Progenitor cell of endocrine pancreas (in vitro differentiated cells): ENCODE measurements at regions not wholly inside any gene's neighbourhood (a gene's known extent, or its start where the extent isn't known, plus 50 kb on each side); places are given as distances from the start of the nearest gene placed in this dataset.
"Not testable (repeated sequence)": the region's sequence is repeated elsewhere in the genome, so short reads cannot be mapped to it uniquely, and the experiment has no call there.

Experiments
- DNase-seq: peaks from one replicate; pipeline ENCODE4 v3.0.0; 2021; ENCODE audit warnings: low spot score; ENCODE audit not compliant: unreplicated experiment
- H3K27ac Mint-ChIP-seq: 2 replicates; pipeline ENCODE4 v1.8.0; 2021; ENCODE audit warnings: mild to moderate bottlenecking, moderate library complexity, mixed read lengths
- H3K27me3 Mint-ChIP-seq: 2 replicates; pipeline ENCODE4 v1.8.0; 2021; ENCODE audit warnings: mixed read lengths
- H3K36me3 Mint-ChIP-seq: 2 replicates; pipeline ENCODE4 v1.8.0; 2022; ENCODE audit warnings: mixed read lengths; ENCODE audit not compliant: insufficient read depth
- H3K4me1 Mint-ChIP-seq: 2 replicates; pipeline ENCODE4 v1.8.0; 2021; ENCODE audit warnings: low read depth, mixed read lengths
- H3K4me3 Mint-ChIP-seq: 2 replicates; pipeline ENCODE4 v1.8.0; 2021; ENCODE audit warnings: low read depth, mild to moderate bottlenecking, moderate library complexity, mixed read lengths
- H3K9me3 Mint-ChIP-seq: 2 replicates; pipeline ENCODE4 v1.8.0; 2021; ENCODE audit warnings: low read depth, mixed read lengths
- CTCF ChIP-seq: fragments of 200-600 bp; sonication (generic); IDR thresholded peaks from one replicate; pipeline ENCODE4 v1.5.0; 2021; ENCODE audit warnings: antibody characterized with exemption, mild to moderate bottlenecking; ENCODE audit not compliant: unreplicated experiment

DNA sequence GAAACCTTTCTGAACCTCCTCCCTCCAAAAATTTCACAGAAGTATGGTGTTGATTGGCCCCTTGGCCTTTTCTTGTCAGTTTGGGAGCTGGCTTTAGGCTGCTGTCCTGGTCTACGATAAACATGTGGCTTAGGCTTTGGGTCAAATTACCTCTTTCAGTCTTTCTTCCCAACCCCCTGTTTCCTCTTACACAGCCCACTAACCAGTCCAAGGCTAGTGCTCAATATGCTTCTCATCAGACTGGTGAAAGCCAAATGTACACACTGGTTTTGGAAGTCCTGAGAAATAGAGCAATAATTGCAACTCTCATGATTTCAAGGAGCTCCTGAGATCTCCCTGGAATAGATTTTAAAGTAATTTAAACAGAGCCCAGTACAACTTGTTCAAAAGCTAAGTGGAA is 933.7 kb upstream of the GJE1 start:
- no peaks in the 10 kb centered on the region for H3K27me3 Mint-ChIP-seq

DNA sequence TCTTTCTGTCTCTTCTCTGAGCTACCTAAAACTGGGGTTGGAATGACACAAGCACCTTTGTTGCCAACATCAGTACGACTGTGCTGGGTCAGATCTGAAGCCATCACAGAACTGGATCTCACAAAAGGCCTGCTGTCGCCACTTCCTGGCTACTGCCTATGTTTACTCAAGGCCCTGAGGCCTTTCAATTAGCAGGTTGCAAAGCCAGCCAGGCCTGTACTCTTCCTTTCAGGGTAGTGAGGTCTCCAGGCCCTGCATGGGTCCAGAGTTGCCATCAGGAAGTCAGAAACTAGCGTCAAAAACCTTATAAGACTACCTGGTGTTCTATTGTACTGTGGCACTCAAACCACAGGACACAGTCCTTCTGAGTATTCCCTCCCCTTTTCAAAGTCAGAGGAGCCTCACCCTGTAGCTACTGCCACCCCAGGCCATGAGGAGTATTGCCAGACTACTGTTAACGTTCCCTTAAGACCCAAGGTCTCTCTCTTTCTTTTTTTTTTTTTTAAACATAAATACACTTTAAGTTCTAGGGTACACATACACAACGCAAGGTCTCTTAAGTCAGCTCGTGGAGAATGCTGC is 937.4 kb upstream of the GJE1 start:
- TF ChIP-seq CTCF: no peak
- Mint-ChIP-seq H3K4me3 (no peak overlapping the region), H3K27ac (no peak overlapping the region), H3K36me3 (no peaks in the 10 kb centered on the region), H3K27me3 (no peaks in the 10 kb centered on the region), H3K9me3 (peaks cover 16% of the 10 kb centered on the region), H3K4me1 (no peaks in the 10 kb centered on the region)
- DNase-seq: no peak

More for the DNA sequence above, 933.7 kb upstream of the GJE1 start:
- no peaks in the 10 kb centered on the region for H3K9me3 Mint-ChIP-seq
- no peak for DNase-seq
- H3K4me1 Mint-ChIP-seq: no peaks in the 10 kb centered on the region
- TF ChIP-seq CTCF: no peak
- no peaks in the 10 kb centered on the region for H3K36me3 Mint-ChIP-seq
- no peak overlapping the region for H3K4me3 Mint-ChIP-seq
- H3K27ac Mint-ChIP-seq: no peak overlapping the region

GRCh38 chr6:141183368-141183767 is 949.4 kb upstream of the GJE1 start:
- no peak overlapping the region for H3K4me3 Mint-ChIP-seq
- peaks cover 18% of the 10 kb centered on the region for H3K9me3 Mint-ChIP-seq
- H3K27me3 Mint-ChIP-seq: no peaks in the 10 kb centered on the region
- no peak for TF ChIP-seq CTCF
- no peak for DNase-seq
- H3K36me3 Mint-ChIP-seq: no peaks in the 10 kb centered on the region
- no peak overlapping the region for H3K27ac Mint-ChIP-seq
- no peaks in the 10 kb centered on the region for H3K4me1 Mint-ChIP-seq

- not testable (repeated sequence) for H3K4me1 Mint-ChIP-seq, H3K36me3 Mint-ChIP-seq, H3K27me3 Mint-ChIP-seq, H3K27ac Mint-ChIP-seq, H3K4me3 Mint-ChIP-seq, H3K9me3 Mint-ChIP-seq, DNase-seq
These were observed 957.3 kb upstream of the GJE1 start for GRCh38 chr6:141175458-141175857.

DNA sequence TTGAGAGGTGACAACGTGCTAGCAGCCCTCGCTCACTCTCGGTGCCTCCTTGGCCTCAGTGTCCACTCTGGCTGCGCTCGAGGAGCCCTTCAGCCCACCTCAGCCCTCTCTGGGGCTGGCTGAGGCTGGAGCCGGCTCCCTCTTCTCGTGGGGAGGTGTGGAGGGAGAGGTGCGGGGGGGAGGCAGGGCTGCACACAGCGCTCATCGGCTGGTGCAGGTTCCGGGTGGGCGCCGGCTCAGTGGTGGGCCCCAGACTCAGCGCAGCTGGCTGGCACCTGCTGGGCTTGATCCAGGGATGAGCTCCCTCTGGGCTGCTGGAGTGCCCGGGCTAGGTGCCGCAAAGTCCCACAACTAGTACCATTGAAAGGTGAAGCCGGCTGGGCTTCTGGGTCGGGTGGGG is 957.8 kb upstream of the GJE1 start:
- TF ChIP-seq CTCF: no peak
- Mint-ChIP-seq H3K27me3 (no peaks in the 10 kb centered on the region), H3K27ac (no peak overlapping the region), H3K4me3 (no peak overlapping the region), H3K9me3 (peaks cover 2% of the 10 kb centered on the region), H3K36me3 (no peaks in the 10 kb centered on the region), H3K4me1 (no peaks in the 10 kb centered on the region)
- DNase-seq: no peak

GRCh38 chr6:141173529-141173928 is 959.2 kb upstream of the GJE1 start:
- Mint-ChIP-seq H3K4me3 (no peak overlapping the region), H3K27me3 (no peaks in the 10 kb centered on the region), H3K36me3 (no peaks in the 10 kb centered on the region), H3K4me1 (no peaks in the 10 kb centered on the region), H3K27ac (no peak overlapping the region), H3K9me3 (peaks cover 2% of the 10 kb centered on the region)
- TF ChIP-seq CTCF: no peak
- DNase-seq: no peak
